ENCODE measurements at regions not wholly inside any gene's neighbourhood (a gene's known extent, or its start where the extent isn't known, plus 50 kb on each side); places are given as distances from the start of the nearest gene placed in this dataset.

- Histone ChIP-seq H4K20me1 (ENCODE audit: low read length) (no peaks in the 10 kb centered on the region), H3K27me3 (ENCODE audit: low read length) (no peaks in the 10 kb centered on the region), H3K4me3 (ENCODE audit: low read length) (no peak overlapping the region), H3F3A (ENCODE audit: low read length, unreplicated experiment) (no peaks in the 10 kb centered on the region), H2AFZ (ENCODE audit: low read length) (no peak overlapping the region), H3K79me2 (ENCODE audit: low read length) (no peaks in the 10 kb centered on the region), H3K36me3 (ENCODE audit: low read depth, low read length) (no peaks in the 10 kb centered on the region), H3K9me2 (replicated peaks; ENCODE audit: low read length) (no peaks in the 10 kb centered on the region), H3K4me2 (ENCODE audit: low read length) (no peak overlapping the region), H3K4me1 (ENCODE audit: insufficient read depth, low read length) (no peaks in the 10 kb centered on the region), H3K9me3 (ENCODE audit: low read length) (no peaks in the 10 kb centered on the region), H3K9ac (ENCODE audit: low read length) (no peak overlapping the region), H3K27ac (ENCODE audit: low read length) (no peak overlapping the region)
- POLR2A ChIA-PET (ENCODE audit: unreplicated experiment) = no interaction called here
- DNase-seq (no peak), ATAC-seq (no peak)
- intact Hi-C loops (cut with micrococcal nuclease) = no loop called here
- no TSS peak for BruUV-seq (replicated peaks)
- TF ChIP-seq EZH2 (IDR thresholded peaks at IDR 0.05; ENCODE audit: low read length, unreplicated experiment) (no peak), CTCF (conservative IDR thresholded peaks at IDR 0.05; ENCODE audit: low read depth, low read length) (no peak), EZH2phosphoT487 (IDR thresholded peaks at IDR 0.05; ENCODE audit: borderline replicate concordance, low read length) (no peak)
- CTCF ChIA-PET = no interaction called here
These were observed 89.2 kb upstream of the PTCH1 start for GRCh38 chr9:95605816-95606488.

GRCh38 chr9:95605101-95605500, 88.3 kb upstream of the PTCH1 start:
- intact Hi-C loops (cut with micrococcal nuclease) = no loop called here
- no peak for ATAC-seq
- Histone ChIP-seq H4K20me1 (ENCODE audit: low read length) (no peaks in the 10 kb centered on the region), H3K27me3 (ENCODE audit: low read length) (0 out of 2 replicates have a peak, but pooled peaks cover 4% of the 10 kb centered on the region), H3K27ac (ENCODE audit: low read length) (no peak overlapping the region), H3K4me1 (ENCODE audit: insufficient read depth, low read length) (no peaks in the 10 kb centered on the region), H3K9me3 (ENCODE audit: low read length) (no peaks in the 10 kb centered on the region), H3K79me2 (ENCODE audit: low read length) (no peaks in the 10 kb centered on the region), H2AFZ (ENCODE audit: low read length) (no peak overlapping the region), H3K9ac (ENCODE audit: low read length) (no peak overlapping the region), H3F3A (ENCODE audit: low read length, unreplicated experiment) (no peaks in the 10 kb centered on the region), H3K4me3 (ENCODE audit: low read length) (no peak overlapping the region), H3K4me2 (ENCODE audit: low read length) (no peak overlapping the region), H3K9me2 (replicated peaks; ENCODE audit: low read length) (no peaks in the 10 kb centered on the region), H3K36me3 (ENCODE audit: low read depth, low read length) (no peaks in the 10 kb centered on the region)
- BruUV-seq (replicated peaks) = no TSS peak
- TF ChIP-seq CTCF (conservative IDR thresholded peaks at IDR 0.05; ENCODE audit: low read depth, low read length) (no peak), EZH2phosphoT487 (IDR thresholded peaks at IDR 0.05; ENCODE audit: borderline replicate concordance, low read length) (no peak), EZH2 (IDR thresholded peaks at IDR 0.05; ENCODE audit: low read length, unreplicated experiment) (no peak)
- POLR2A ChIA-PET (ENCODE audit: unreplicated experiment) = no interaction called here
- DNase-seq = peak; percentile 7
- CTCF ChIA-PET = no interaction called here

DNA sequence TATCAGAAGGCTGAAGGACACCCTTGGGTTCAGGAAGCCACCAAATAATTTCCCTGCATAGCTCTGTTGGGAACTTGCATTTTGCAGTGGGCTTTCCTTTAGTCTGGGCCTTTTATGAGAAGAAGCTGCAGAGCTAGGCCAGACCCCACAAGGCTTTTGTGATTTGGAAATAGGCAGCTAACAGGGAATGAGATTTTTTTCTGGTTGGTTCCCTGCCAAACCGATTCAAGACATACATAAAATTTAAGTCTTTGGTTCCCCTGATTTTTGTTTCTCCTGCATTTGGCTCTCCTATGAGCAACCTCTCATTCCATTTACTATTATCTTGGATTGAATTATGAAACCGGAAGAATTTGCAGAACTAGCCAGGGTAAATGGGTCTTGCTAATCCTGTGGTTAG, 81.5 kb upstream of the PTCH1 start:
- no peak overlapping the region for H3K4me3 ChIP-seq (ENCODE audit: low read length)
- H2AFZ ChIP-seq (ENCODE audit: low read length) = no peak overlapping the region
- DNase-seq = no peak
- H3K4me1 ChIP-seq (ENCODE audit: insufficient read depth, low read length) = no peaks in the 10 kb centered on the region
- no peak overlapping the region for H3K9ac ChIP-seq (ENCODE audit: low read length)
- no peaks in the 10 kb centered on the region for H3K79me2 ChIP-seq (ENCODE audit: low read length)
- no peak for ATAC-seq
- no peak overlapping the region for H3K4me2 ChIP-seq (ENCODE audit: low read length)
- no peaks in the 10 kb centered on the region for H4K20me1 ChIP-seq (ENCODE audit: low read length)
- no peaks in the 10 kb centered on the region for H3F3A ChIP-seq (ENCODE audit: low read length, unreplicated experiment)
- TF ChIP-seq CTCF (conservative IDR thresholded peaks at IDR 0.05; ENCODE audit: low read depth, low read length) = no peak
- no peak for TF ChIP-seq EZH2 (IDR thresholded peaks at IDR 0.05; ENCODE audit: low read length, unreplicated experiment)
- no peak for TF ChIP-seq EZH2phosphoT487 (IDR thresholded peaks at IDR 0.05; ENCODE audit: borderline replicate concordance, low read length)
- CTCF ChIA-PET = no interaction called here
- no peaks in the 10 kb centered on the region for H3K9me3 ChIP-seq (ENCODE audit: low read length)
- peaks cover 4% of the 10 kb centered on the region; the same call in 1 of the 2 replicates for H3K27me3 ChIP-seq (ENCODE audit: low read length)
- no peaks in the 10 kb centered on the region for H3K36me3 ChIP-seq (ENCODE audit: low read depth, low read length)
- intact Hi-C loops (cut with micrococcal nuclease) = no loop called here
- H3K27ac ChIP-seq (ENCODE audit: low read length) = no peak overlapping the region
- POLR2A ChIA-PET (ENCODE audit: unreplicated experiment) = no interaction called here
- no peaks in the 10 kb centered on the region for H3K9me2 ChIP-seq (replicated peaks; ENCODE audit: low read length)
- BruUV-seq (replicated peaks) = no TSS peak

Data from PC-3 (cell line).